ENCODE measurements at regions not wholly inside any gene's neighbourhood (a gene's known extent, or its start where the extent isn't known, plus 50 kb on each side); places are given as distances from the start of the nearest gene placed in this dataset.
"Not testable (repeated sequence)": the region's sequence is repeated elsewhere in the genome, so short reads cannot be mapped to it uniquely, and the experiment has no call there.

GRCh38 chr13:70995338-70995737, 871.7 kb downstream of the DACH1 start:
- H3K27me3 ChIP-seq (replicated peaks in 2 of 5; ENCODE audit: control insufficient read depth in 4 of 5, insufficient read depth in 5 of 5, low read length in 4 of 5) = no peaks in the 10 kb centered on the region
- ChIA-PET CTCF (no interaction called here), POLR2A (no interaction called here)
- H3K4me3 ChIP-seq (ENCODE audit: control insufficient read depth in 1 of 7, extremely low read depth in 1 of 7, insufficient read depth in 4 of 7, low read depth in 2 of 7, low read length in 6 of 7) = no peak overlapping the region
- H3K27ac ChIP-seq (ENCODE audit: insufficient read depth in 1 of 2, low read depth in 1 of 2, low read length in 2 of 2, poor library complexity in 1 of 2, severe bottlenecking in 2 of 2) = no peak overlapping the region
- H3K36me3 ChIP-seq (ENCODE audit: control insufficient read depth in 4 of 4, insufficient read depth in 4 of 4, low read length in 3 of 4) = no peaks in the 10 kb centered on the region
- 100% methylated on average over 1 of the region's 1 CpG for WGBS (ENCODE audit: insufficient coverage)
- no peaks in the 10 kb centered on the region for H3K4me1 ChIP-seq (ENCODE audit: control extremely low read depth in 1 of 4, control insufficient read depth in 4 of 4, insufficient read depth in 4 of 4, low read length in 3 of 4)
- peak in 1 of 3 donors; percentile 2 for DNase-seq
- no peaks in the 10 kb centered on the region for H3K9me3 ChIP-seq (ENCODE audit: control extremely low read depth in 1 of 5, control insufficient read depth in 4 of 5, insufficient read depth in 2 of 5, low read depth in 1 of 5, low read length in 4 of 5)

GRCh38 chr13:70994191-70994590, 872.8 kb downstream of the DACH1 start:
- ChIA-PET CTCF (no interaction called here), POLR2A (no interaction called here)
- H3K27ac ChIP-seq (ENCODE audit: insufficient read depth in 1 of 2, low read depth in 1 of 2, low read length in 2 of 2, poor library complexity in 1 of 2, severe bottlenecking in 2 of 2) = no peak overlapping the region
- no peak for DNase-seq
- no peaks in the 10 kb centered on the region for H3K9me3 ChIP-seq (ENCODE audit: control extremely low read depth in 1 of 5, control insufficient read depth in 4 of 5, insufficient read depth in 2 of 5, low read depth in 1 of 5, low read length in 4 of 5)
- no peaks in the 10 kb centered on the region for H3K36me3 ChIP-seq (ENCODE audit: control insufficient read depth in 4 of 4, insufficient read depth in 4 of 4, low read length in 3 of 4)
- no peak overlapping the region for H3K4me3 ChIP-seq (ENCODE audit: control insufficient read depth in 1 of 7, extremely low read depth in 1 of 7, insufficient read depth in 4 of 7, low read depth in 2 of 7, low read length in 6 of 7)
- H3K4me1 ChIP-seq (ENCODE audit: control extremely low read depth in 1 of 4, control insufficient read depth in 4 of 4, insufficient read depth in 4 of 4, low read length in 3 of 4) = no peaks in the 10 kb centered on the region
- WGBS (ENCODE audit: insufficient coverage) = no CpG with 5 or more reads among the region's 1 CpG
- H3K27me3 ChIP-seq (replicated peaks in 2 of 5; ENCODE audit: control insufficient read depth in 4 of 5, insufficient read depth in 5 of 5, low read length in 4 of 5) = no peaks in the 10 kb centered on the region

GRCh38 chr13:70987043-70987442, 878.8 kb upstream of the KLHL1 start:
- ChIA-PET CTCF (no interaction called here), POLR2A (no interaction called here)
- no peak overlapping the region for H3K27ac ChIP-seq (ENCODE audit: insufficient read depth in 1 of 2, low read depth in 1 of 2, low read length in 2 of 2, poor library complexity in 1 of 2, severe bottlenecking in 2 of 2)
- no peak for DNase-seq
- no peak overlapping the region for H3K4me3 ChIP-seq (ENCODE audit: control insufficient read depth in 1 of 7, extremely low read depth in 1 of 7, insufficient read depth in 4 of 7, low read depth in 2 of 7, low read length in 6 of 7)
- WGBS (ENCODE audit: insufficient coverage) = 95% methylated on average over 5 of the region's 6 CpGs
- no peaks in the 10 kb centered on the region for H3K36me3 ChIP-seq (ENCODE audit: control insufficient read depth in 4 of 4, insufficient read depth in 4 of 4, low read length in 3 of 4)
- peaks cover 0 to 9% (median 0%) of the 10 kb centered on the region in 5 experiments for H3K9me3 ChIP-seq (ENCODE audit: control extremely low read depth in 1 of 5, control insufficient read depth in 4 of 5, insufficient read depth in 2 of 5, low read depth in 1 of 5, low read length in 4 of 5)
- no peaks in the 10 kb centered on the region for H3K27me3 ChIP-seq (replicated peaks in 2 of 5; ENCODE audit: control insufficient read depth in 4 of 5, insufficient read depth in 5 of 5, low read length in 4 of 5)
- no peaks in the 10 kb centered on the region for H3K4me1 ChIP-seq (ENCODE audit: control extremely low read depth in 1 of 4, control insufficient read depth in 4 of 4, insufficient read depth in 4 of 4, low read length in 3 of 4)

GRCh38 chr13:70985371-70985770, 877.1 kb upstream of the KLHL1 start:
- Histone ChIP-seq H3K27ac (ENCODE audit: insufficient read depth in 1 of 2, low read depth in 1 of 2, low read length in 2 of 2, poor library complexity in 1 of 2, severe bottlenecking in 2 of 2) (no peak overlapping the region), H3K36me3 (ENCODE audit: control insufficient read depth in 4 of 4, insufficient read depth in 4 of 4, low read length in 3 of 4) (no peaks in the 10 kb centered on the region), H3K4me3 (ENCODE audit: control insufficient read depth in 1 of 7, extremely low read depth in 1 of 7, insufficient read depth in 4 of 7, low read depth in 2 of 7, low read length in 6 of 7) (no peak overlapping the region), H3K4me1 (ENCODE audit: control extremely low read depth in 1 of 4, control insufficient read depth in 4 of 4, insufficient read depth in 4 of 4, low read length in 3 of 4) (no peaks in the 10 kb centered on the region), H3K27me3 (replicated peaks in 2 of 5; ENCODE audit: control insufficient read depth in 4 of 5, insufficient read depth in 5 of 5, low read length in 4 of 5) (no peaks in the 10 kb centered on the region), H3K9me3 (ENCODE audit: control extremely low read depth in 1 of 5, control insufficient read depth in 4 of 5, insufficient read depth in 2 of 5, low read depth in 1 of 5, low read length in 4 of 5) (peaks cover 0 to 9% (median 0%) of the 10 kb centered on the region in 5 experiments)
- 100% methylated on average over 2 of the region's 2 CpGs for WGBS (ENCODE audit: insufficient coverage)
- CTCF ChIA-PET = no interaction called here
- POLR2A ChIA-PET = no interaction called here
- DNase-seq = no peak

DNA sequence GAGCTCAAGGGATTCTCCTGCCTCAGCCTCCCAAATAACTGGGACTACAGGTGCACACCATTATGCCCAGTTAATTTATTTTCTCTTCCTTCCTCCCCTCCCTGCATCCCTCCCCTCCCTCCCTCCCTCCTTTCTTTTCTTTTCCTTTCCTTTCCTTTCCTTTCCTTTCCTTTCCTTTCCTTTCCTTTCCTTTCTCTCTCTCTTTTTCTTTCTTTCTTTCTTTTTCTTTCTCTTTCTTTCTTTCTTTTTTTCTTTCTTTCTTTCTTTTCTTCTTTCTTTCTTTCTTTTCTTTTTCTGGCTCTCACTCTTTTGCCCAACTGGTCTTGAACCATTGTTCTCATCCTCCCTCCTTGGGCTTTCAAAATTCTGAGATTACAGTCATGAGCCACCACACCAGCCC, 873.0 kb upstream of the KLHL1 start:
- H3K4me1 ChIP-seq (ENCODE audit: control extremely low read depth in 1 of 4, control insufficient read depth in 4 of 4, insufficient read depth in 4 of 4, low read length in 3 of 4); H3K9me3 ChIP-seq (ENCODE audit: control extremely low read depth in 1 of 5, control insufficient read depth in 4 of 5, insufficient read depth in 2 of 5, low read depth in 1 of 5, low read length in 4 of 5); DNase-seq; CTCF ChIA-PET; H3K27me3 ChIP-seq (replicated peaks in 2 of 5; ENCODE audit: control insufficient read depth in 4 of 5, insufficient read depth in 5 of 5, low read length in 4 of 5); H3K4me3 ChIP-seq (ENCODE audit: control insufficient read depth in 1 of 7, extremely low read depth in 1 of 7, insufficient read depth in 4 of 7, low read depth in 2 of 7, low read length in 6 of 7); H3K27ac ChIP-seq (ENCODE audit: insufficient read depth in 1 of 2, low read depth in 1 of 2, low read length in 2 of 2, poor library complexity in 1 of 2, severe bottlenecking in 2 of 2); H3K36me3 ChIP-seq (ENCODE audit: control insufficient read depth in 4 of 4, insufficient read depth in 4 of 4, low read length in 3 of 4): not testable (repeated sequence)
- POLR2A ChIA-PET = interaction anchor here (0.6 kb wide), 1 partner anchor 1150 kb away, joined by 3 read pairs; no protein-coding TSS in a partner anchor

- Histone ChIP-seq H3K27me3 (replicated peaks in 2 of 5; ENCODE audit: control insufficient read depth in 4 of 5, insufficient read depth in 5 of 5, low read length in 4 of 5) (no peaks in the 10 kb centered on the region), H3K36me3 (ENCODE audit: control insufficient read depth in 4 of 4, insufficient read depth in 4 of 4, low read length in 3 of 4) (no peaks in the 10 kb centered on the region), H3K4me1 (ENCODE audit: control extremely low read depth in 1 of 4, control insufficient read depth in 4 of 4, insufficient read depth in 4 of 4, low read length in 3 of 4) (peaks cover 0 to 11% (median 0%) of the 10 kb centered on the region in 4 experiments), H3K4me3 (ENCODE audit: control insufficient read depth in 1 of 7, extremely low read depth in 1 of 7, insufficient read depth in 4 of 7, low read depth in 2 of 7, low read length in 6 of 7) (no peak overlapping the region), H3K27ac (ENCODE audit: insufficient read depth in 1 of 2, low read depth in 1 of 2, low read length in 2 of 2, poor library complexity in 1 of 2, severe bottlenecking in 2 of 2) (no peak overlapping the region), H3K9me3 (ENCODE audit: control extremely low read depth in 1 of 5, control insufficient read depth in 4 of 5, insufficient read depth in 2 of 5, low read depth in 1 of 5, low read length in 4 of 5) (peaks cover 0 to 4% (median 0%) of the 10 kb centered on the region in 5 experiments)
- no peak for DNase-seq
- POLR2A ChIA-PET = no interaction called here
- CTCF ChIA-PET = no interaction called here
- WGBS (ENCODE audit: insufficient coverage) = no CpG with 5 or more reads among the region's 5 CpGs
Observed at GRCh38 chr13:70969321-70969720, 861.1 kb upstream of the KLHL1 start.

DNA sequence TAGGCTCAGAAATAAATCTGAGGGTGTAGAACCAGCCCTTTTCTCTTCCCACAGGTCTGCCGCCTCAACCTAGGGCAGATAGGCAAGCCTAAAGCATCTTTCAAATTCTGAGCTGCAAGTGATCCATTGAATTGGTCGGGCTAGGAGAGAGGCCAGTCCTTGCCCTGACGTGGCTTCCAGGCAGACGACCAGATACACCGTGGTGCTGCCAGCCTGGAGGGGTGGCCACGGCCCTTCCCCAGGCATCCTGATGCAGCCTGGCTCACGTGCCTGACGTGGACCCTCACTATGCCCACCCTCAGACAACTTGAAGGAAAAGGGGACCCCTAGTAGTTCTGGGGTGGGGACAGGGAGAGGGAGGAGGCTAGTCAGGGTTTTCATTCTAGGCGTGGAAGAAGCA, 859.3 kb upstream of the KLHL1 start:
- Histone ChIP-seq H3K4me1 (ENCODE audit: control extremely low read depth in 1 of 4, control insufficient read depth in 4 of 4, insufficient read depth in 4 of 4, low read length in 3 of 4) (peaks cover 0 to 11% (median 0%) of the 10 kb centered on the region in 4 experiments), H3K4me3 (ENCODE audit: control insufficient read depth in 1 of 7, extremely low read depth in 1 of 7, insufficient read depth in 4 of 7, low read depth in 2 of 7, low read length in 6 of 7) (no peak overlapping the region), H3K9me3 (ENCODE audit: control extremely low read depth in 1 of 5, control insufficient read depth in 4 of 5, insufficient read depth in 2 of 5, low read depth in 1 of 5, low read length in 4 of 5) (no peaks in the 10 kb centered on the region), H3K27me3 (replicated peaks in 2 of 5; ENCODE audit: control insufficient read depth in 4 of 5, insufficient read depth in 5 of 5, low read length in 4 of 5) (no peaks in the 10 kb centered on the region), H3K36me3 (ENCODE audit: control insufficient read depth in 4 of 4, insufficient read depth in 4 of 4, low read length in 3 of 4) (no peaks in the 10 kb centered on the region), H3K27ac (ENCODE audit: insufficient read depth in 1 of 2, low read depth in 1 of 2, low read length in 2 of 2, poor library complexity in 1 of 2, severe bottlenecking in 2 of 2) (no peak overlapping the region)
- no peak for DNase-seq
- POLR2A ChIA-PET = no interaction called here
- WGBS (ENCODE audit: insufficient coverage) = 97% methylated on average over 6 of the region's 9 CpGs
- CTCF ChIA-PET = no interaction called here
